ENCODE measurements at regions not wholly inside any gene's neighbourhood (a gene's known extent, or its start where the extent isn't known, plus 50 kb on each side); places are given as distances from the start of the nearest gene placed in this dataset.

DNA sequence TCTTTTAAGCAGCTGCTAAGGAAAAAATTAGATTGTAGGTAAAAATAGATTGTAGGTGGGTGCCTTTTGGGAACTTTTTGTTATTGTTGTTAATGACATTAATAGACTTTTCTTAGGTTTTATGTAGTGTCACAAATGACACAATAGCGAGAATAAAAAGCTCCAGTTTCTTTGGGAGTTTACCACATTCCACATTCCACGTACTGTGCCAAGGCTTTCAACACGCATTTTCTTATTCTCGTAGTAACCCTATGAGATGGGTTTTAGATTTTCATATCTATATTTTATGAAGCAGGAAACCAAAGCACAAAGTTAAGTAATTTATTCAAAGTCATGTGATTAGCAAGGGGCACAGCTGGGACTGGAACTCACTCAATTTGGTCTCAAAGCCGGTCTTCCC, 103.8 kb downstream of the XRCC2 start:
- H3K4me3 ChIP-seq (ENCODE audit: low read depth, low read length): no peak overlapping the region
- no peaks in the 10 kb centered on the region for H3K79me2 ChIP-seq (ENCODE audit: control insufficient read depth, insufficient read depth, low read length, unreplicated experiment)
- no peak overlapping the region for H2AFZ ChIP-seq (ENCODE audit: low read length, unreplicated experiment)
- no peaks in the 10 kb centered on the region for H3K27me3 ChIP-seq (ENCODE audit: insufficient read depth, low read length)
- H3K27ac ChIP-seq (ENCODE audit: low read depth, low read length): no peak overlapping the region
- H3K4me1 ChIP-seq (ENCODE audit: control insufficient read depth, insufficient read depth, low read length, unreplicated experiment): no peaks in the 10 kb centered on the region
- no peaks in the 10 kb centered on the region for H3K36me3 ChIP-seq (ENCODE audit: insufficient read depth, low read length)

- H3K27ac ChIP-seq (ENCODE audit: low read depth, low read length): no peak overlapping the region
Observed at GRCh38 chr7:152571068-152571467, 104.9 kb downstream of the XRCC2 start.

GRCh38 chr7:152568972-152569371, 107.0 kb downstream of the XRCC2 start:
- H3K4me3 ChIP-seq (ENCODE audit: low read depth, low read length): no peak overlapping the region
- no peak overlapping the region for H3K27ac ChIP-seq (ENCODE audit: low read depth, low read length)
- no peaks in the 10 kb centered on the region for H3K79me2 ChIP-seq (ENCODE audit: control insufficient read depth, insufficient read depth, low read length, unreplicated experiment)
- peaks cover 4% of the 10 kb centered on the region; the same call in 1 of the 2 replicates for H3K27me3 ChIP-seq (ENCODE audit: insufficient read depth, low read length)
- no peaks in the 10 kb centered on the region for H3K4me1 ChIP-seq (ENCODE audit: control insufficient read depth, insufficient read depth, low read length, unreplicated experiment)
- no peak overlapping the region for H2AFZ ChIP-seq (ENCODE audit: low read length, unreplicated experiment)
- H3K36me3 ChIP-seq (ENCODE audit: insufficient read depth, low read length): no peaks in the 10 kb centered on the region

More at GRCh38 chr7:152571068-152571467, 104.9 kb downstream of the XRCC2 start:
- Histone ChIP-seq H3K4me3 (ENCODE audit: low read depth, low read length) (no peak overlapping the region), H2AFZ (ENCODE audit: low read length, unreplicated experiment) (no peak overlapping the region), H3K4me1 (ENCODE audit: control insufficient read depth, insufficient read depth, low read length, unreplicated experiment) (no peaks in the 10 kb centered on the region), H3K79me2 (ENCODE audit: control insufficient read depth, insufficient read depth, low read length, unreplicated experiment) (no peaks in the 10 kb centered on the region), H3K36me3 (ENCODE audit: insufficient read depth, low read length) (no peaks in the 10 kb centered on the region), H3K27me3 (ENCODE audit: insufficient read depth, low read length) (no peaks in the 10 kb centered on the region)

DNA sequence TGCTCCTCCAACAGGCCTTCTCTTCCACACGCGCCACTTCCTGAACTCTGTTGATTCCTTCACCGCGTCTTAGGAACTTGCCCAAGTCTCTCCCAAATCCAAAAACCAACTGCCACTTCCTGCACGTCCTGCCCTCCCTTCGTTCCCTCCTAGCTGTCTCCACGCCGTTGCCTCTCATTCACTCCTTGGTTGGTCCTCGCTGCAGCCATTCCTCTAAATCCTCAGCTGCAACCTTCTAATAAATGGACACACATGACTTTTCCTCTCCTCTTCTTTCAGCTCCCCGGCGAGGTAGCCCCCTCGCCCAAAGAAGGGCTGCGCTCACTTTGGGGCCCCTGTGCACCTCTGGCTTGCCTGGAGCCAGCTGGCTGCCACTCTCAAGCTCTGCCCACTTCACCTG, 110.2 kb downstream of the XRCC2 start:
- Histone ChIP-seq H3K27me3 (ENCODE audit: insufficient read depth, low read length) (peaks cover 4% of the 10 kb centered on the region; the same call in 1 of the 2 replicates), H3K4me3 (ENCODE audit: low read depth, low read length) (no peak overlapping the region), H3K27ac (ENCODE audit: low read depth, low read length) (no peak overlapping the region), H3K36me3 (ENCODE audit: insufficient read depth, low read length) (no peaks in the 10 kb centered on the region), H3K4me1 (ENCODE audit: control insufficient read depth, insufficient read depth, low read length, unreplicated experiment) (no peaks in the 10 kb centered on the region), H3K79me2 (ENCODE audit: control insufficient read depth, insufficient read depth, low read length, unreplicated experiment) (no peaks in the 10 kb centered on the region), H2AFZ (ENCODE audit: low read length, unreplicated experiment) (no peak overlapping the region)

DNA sequence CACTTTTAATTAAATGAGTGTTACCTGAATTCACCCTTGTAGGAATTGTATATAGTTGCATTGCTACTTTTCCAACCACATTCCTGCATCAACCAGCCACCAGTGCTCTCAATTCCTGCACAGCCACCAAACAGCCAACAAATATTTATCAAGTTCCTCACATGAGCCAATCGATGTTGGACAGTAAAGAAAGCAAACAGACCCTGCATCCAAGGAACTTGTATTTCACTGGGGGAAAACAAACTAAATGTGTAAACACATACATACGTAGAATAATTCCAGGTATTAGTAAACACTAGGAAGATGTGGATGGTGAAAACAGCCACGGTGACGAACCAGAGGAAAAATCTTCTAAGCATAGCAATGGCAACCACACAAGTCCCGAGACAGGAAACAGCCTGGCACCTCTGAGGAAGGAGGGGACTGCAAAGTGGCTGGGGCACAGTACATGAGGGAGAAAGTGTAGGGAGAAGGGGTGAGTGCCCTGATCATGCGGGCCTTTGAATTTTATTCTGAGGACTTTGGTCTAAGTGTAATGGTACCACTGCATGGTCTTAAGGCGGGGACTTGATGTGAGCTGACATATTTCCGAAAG, 111.2 kb downstream of the XRCC2 start:
- Histone ChIP-seq H3K27me3 (ENCODE audit: insufficient read depth, low read length) (peaks cover 4% of the 10 kb centered on the region; the same call in 1 of the 2 replicates), H3K79me2 (ENCODE audit: control insufficient read depth, insufficient read depth, low read length, unreplicated experiment) (no peaks in the 10 kb centered on the region), H3K4me1 (ENCODE audit: control insufficient read depth, insufficient read depth, low read length, unreplicated experiment) (no peaks in the 10 kb centered on the region), H3K4me3 (ENCODE audit: low read depth, low read length) (no peak overlapping the region), H2AFZ (ENCODE audit: low read length, unreplicated experiment) (no peak overlapping the region), H3K27ac (ENCODE audit: low read depth, low read length) (no peak overlapping the region), H3K36me3 (ENCODE audit: insufficient read depth, low read length) (no peaks in the 10 kb centered on the region)

GRCh38 chr7:152556013-152556755, 119.8 kb downstream of the XRCC2 start:
- Histone ChIP-seq H3K27ac (ENCODE audit: low read depth, low read length) (no peak overlapping the region), H3K4me1 (ENCODE audit: control insufficient read depth, insufficient read depth, low read length, unreplicated experiment) (no peaks in the 10 kb centered on the region), H3K79me2 (ENCODE audit: control insufficient read depth, insufficient read depth, low read length, unreplicated experiment) (no peaks in the 10 kb centered on the region), H3K27me3 (ENCODE audit: insufficient read depth, low read length) (no peaks in the 10 kb centered on the region), H3K36me3 (ENCODE audit: insufficient read depth, low read length) (no peaks in the 10 kb centered on the region), H2AFZ (ENCODE audit: low read length, unreplicated experiment) (no peak overlapping the region), H3K4me3 (ENCODE audit: low read depth, low read length) (no peak overlapping the region)

DNA sequence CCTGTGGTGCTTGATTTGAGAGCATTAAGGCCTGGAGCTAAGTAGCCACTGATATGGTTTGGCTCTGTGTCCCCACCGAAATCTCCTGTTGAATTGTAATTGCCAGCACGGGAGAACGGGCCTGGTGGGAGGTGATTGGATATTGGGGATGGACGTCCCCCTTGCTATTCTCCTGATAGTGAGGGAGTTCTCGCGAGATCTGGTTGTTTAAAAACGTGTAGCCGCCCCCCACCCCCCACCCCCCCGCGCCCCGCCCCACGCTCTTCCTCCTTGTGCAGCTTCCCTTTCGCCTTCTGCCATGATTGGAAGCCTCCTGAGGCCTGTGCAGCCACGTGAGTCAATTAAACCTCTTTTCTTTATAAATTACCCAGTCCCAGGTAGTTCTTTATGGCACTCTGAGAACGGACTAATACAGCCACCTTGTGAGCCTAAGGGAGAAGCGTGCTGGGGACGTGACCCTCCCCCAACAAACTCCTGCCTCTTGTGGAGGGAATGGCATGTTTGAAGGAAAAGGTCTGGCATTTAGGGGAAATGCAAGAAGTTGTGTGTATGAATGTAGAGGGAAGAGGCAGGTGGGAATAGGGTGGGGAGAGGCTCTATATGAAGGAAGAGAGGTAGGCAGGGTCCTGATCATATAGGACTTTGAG, 118.0 kb upstream of the KMT2C start:
- H3K36me3 ChIP-seq (ENCODE audit: insufficient read depth, low read length): no peaks in the 10 kb centered on the region
- H3K4me3 ChIP-seq (ENCODE audit: low read depth, low read length): no peak overlapping the region
- no peaks in the 10 kb centered on the region for H3K27me3 ChIP-seq (ENCODE audit: insufficient read depth, low read length)
- no peaks in the 10 kb centered on the region for H3K4me1 ChIP-seq (ENCODE audit: control insufficient read depth, insufficient read depth, low read length, unreplicated experiment)
- H2AFZ ChIP-seq (ENCODE audit: low read length, unreplicated experiment): no peak overlapping the region
- H3K79me2 ChIP-seq (ENCODE audit: control insufficient read depth, insufficient read depth, low read length, unreplicated experiment): no peaks in the 10 kb centered on the region
- no peak overlapping the region for H3K27ac ChIP-seq (ENCODE audit: low read depth, low read length)

- no peak overlapping the region for H3K27ac ChIP-seq (ENCODE audit: low read depth, low read length)
- H3K79me2 ChIP-seq (ENCODE audit: control insufficient read depth, insufficient read depth, low read length, unreplicated experiment): no peaks in the 10 kb centered on the region
- H2AFZ ChIP-seq (ENCODE audit: low read length, unreplicated experiment): no peak overlapping the region
- no peaks in the 10 kb centered on the region for H3K27me3 ChIP-seq (ENCODE audit: insufficient read depth, low read length)
- no peak overlapping the region for H3K4me3 ChIP-seq (ENCODE audit: low read depth, low read length)
- no peaks in the 10 kb centered on the region for H3K4me1 ChIP-seq (ENCODE audit: control insufficient read depth, insufficient read depth, low read length, unreplicated experiment)
- no peaks in the 10 kb centered on the region for H3K36me3 ChIP-seq (ENCODE audit: insufficient read depth, low read length)
Observed at GRCh38 chr7:152551304-152552036, 115.7 kb upstream of the KMT2C start.

DNA sequence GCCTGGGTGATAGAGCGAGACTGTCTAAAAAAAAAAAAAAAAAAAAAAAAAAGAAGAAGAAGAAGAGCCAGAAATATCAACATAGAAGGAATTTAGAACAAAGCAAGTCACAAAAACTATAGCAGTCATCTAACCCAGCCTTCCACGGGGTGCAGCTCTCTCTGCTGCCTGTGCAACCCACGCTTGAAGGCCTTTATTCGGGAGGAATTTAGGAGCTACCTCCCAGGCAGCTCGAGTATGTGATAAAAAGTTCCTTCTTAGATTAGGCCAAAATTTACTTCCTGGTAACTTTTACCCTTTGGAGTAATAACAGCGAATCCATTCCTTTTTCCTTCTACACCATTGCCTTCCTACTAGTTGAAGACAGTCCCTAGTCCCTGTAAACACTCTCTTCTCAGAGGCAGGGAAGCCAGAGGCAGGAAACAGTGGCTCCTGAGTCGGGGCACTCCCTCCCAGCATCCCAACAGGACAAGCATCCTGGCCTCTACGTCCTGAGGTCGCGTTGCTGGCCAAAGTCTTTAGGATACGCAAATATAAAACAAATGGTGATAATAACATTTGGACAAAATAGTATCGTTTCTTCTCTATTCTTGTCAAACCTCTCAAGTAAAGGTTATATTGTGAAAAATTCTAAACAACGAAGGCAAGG, 109.3 kb upstream of the KMT2C start:
- no peaks in the 10 kb centered on the region for H3K36me3 ChIP-seq (ENCODE audit: insufficient read depth, low read length)
- no peaks in the 10 kb centered on the region for H3K79me2 ChIP-seq (ENCODE audit: control insufficient read depth, insufficient read depth, low read length, unreplicated experiment)
- no peak overlapping the region for H3K27ac ChIP-seq (ENCODE audit: low read depth, low read length)
- no peak overlapping the region for H3K4me3 ChIP-seq (ENCODE audit: low read depth, low read length)
- no peaks in the 10 kb centered on the region for H3K4me1 ChIP-seq (ENCODE audit: control insufficient read depth, insufficient read depth, low read length, unreplicated experiment)
- H2AFZ ChIP-seq (ENCODE audit: low read length, unreplicated experiment): no peak overlapping the region
- no peaks in the 10 kb centered on the region for H3K27me3 ChIP-seq (ENCODE audit: insufficient read depth, low read length)

DNA sequence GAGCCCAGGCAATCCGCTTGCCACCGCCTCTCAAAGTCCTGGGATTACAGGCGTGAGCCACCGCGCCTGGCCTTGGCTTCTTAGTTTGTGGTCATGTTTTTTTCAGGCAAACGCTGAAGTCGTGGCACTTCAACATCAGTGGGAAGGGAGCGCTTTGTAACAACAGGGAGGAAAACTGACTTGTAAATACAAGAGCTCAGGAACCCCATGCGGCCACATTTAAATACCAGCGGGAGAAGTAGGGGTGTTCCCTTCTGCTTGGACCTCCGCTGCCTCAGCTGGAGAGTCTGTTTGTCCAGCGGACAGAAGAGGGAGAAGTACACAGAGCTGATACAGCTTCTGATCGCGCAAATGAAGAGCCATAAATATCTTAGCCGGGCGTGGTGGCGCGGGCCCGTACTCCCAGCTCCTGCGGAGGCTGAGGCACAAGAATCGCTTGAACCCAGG, 108.7 kb upstream of the KMT2C start:
- H2AFZ ChIP-seq (ENCODE audit: low read length, unreplicated experiment): no peak overlapping the region
- no peak overlapping the region for H3K27ac ChIP-seq (ENCODE audit: low read depth, low read length)
- H3K4me1 ChIP-seq (ENCODE audit: control insufficient read depth, insufficient read depth, low read length, unreplicated experiment): no peaks in the 10 kb centered on the region
- H3K27me3 ChIP-seq (ENCODE audit: insufficient read depth, low read length): no peaks in the 10 kb centered on the region
- H3K4me3 ChIP-seq (ENCODE audit: low read depth, low read length): no peak overlapping the region
- H3K36me3 ChIP-seq (ENCODE audit: insufficient read depth, low read length): no peaks in the 10 kb centered on the region
- H3K79me2 ChIP-seq (ENCODE audit: control insufficient read depth, insufficient read depth, low read length, unreplicated experiment): no peaks in the 10 kb centered on the region

All from ACC112 (cell line).